Renal pelvis (tissue), 1 donor: ENCODE measurements at regions not wholly inside any gene's neighbourhood (a gene's known extent, or its start where the extent isn't known, plus 50 kb on each side); places are given as distances from the start of the nearest gene placed in this dataset.
A peak's percentile ranks its signal among the peaks of the same experiment; 100 is the strongest.
"Not testable (repeated sequence)": the region's sequence is repeated elsewhere in the genome, so short reads cannot be mapped to it uniquely, and the experiment has no call there.

ENCODE experiments used
- DNase-seq: peaks from one replicate; pipeline ENCODE4 v3.0.0-alpha.2; 2013

DNA sequence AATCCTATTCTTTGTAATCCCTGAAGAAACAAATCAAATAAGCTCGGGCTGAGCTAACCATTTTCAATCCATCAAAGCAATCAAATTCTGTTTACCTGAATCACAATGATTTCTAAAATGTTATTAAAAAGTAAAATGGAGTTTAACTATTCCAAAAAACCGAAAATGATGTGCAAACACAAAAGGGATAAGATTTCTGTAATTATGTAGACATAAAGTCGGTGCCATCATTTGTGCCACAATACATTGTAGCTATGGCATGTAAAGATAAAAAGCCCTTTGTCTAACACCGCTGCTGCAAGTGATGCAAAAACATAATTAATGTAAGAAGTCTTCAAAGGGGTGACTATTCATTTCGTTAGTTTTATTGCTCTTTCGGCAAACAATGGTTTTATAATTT, 125.1 kb upstream of the FAM204A start:
- no peak for DNase-seq

DNA sequence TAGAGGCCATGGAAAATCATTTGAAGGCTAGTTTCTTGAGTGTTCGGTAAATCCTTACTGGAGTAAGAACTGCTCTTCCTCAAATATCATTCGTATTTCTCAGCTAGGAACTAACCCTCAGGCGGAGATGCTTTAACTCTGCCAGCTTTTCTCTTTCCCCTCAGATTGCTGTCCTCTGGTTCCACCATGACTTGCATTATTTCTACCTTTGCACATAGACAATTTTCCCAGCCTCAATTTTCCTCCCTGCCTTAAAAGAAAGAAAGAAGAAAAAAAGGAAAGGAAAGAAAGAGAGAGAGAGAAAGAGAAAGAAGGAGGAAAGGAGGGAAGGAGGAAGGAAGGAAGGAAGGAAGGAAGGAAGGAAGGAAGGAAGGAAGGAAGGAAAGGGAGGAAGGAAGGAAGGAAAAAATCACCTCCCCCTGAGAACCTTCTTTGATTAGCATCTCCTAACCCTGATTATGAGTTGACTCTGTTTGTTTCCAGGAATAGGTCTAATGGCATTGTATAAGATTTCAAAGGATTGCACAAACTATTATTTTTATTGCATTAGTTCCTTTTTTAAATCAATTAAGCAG, 123.3 kb upstream of the FAM204A start:
- DNase-seq: no peak

DNA sequence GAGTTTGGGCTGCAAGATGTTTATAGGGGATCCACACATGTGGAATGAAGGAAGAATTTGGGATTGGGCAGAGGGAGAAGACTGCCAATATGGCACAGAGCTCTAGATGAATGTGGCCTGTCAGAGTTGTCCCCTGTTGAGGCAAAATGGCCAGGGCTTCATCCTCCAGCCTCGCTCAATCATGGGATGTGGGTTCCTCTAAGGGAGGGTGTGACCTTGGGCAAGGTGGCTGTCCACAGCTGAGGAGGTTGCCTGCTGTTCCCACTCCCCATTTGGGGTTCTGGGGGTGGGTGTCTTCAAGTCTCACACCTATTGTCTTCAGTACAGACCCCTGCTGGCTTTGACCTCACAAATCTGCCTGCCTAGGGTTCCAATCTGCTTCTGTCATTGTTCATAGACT, 121.6 kb upstream of the FAM204A start:
- no peak for DNase-seq

DNA sequence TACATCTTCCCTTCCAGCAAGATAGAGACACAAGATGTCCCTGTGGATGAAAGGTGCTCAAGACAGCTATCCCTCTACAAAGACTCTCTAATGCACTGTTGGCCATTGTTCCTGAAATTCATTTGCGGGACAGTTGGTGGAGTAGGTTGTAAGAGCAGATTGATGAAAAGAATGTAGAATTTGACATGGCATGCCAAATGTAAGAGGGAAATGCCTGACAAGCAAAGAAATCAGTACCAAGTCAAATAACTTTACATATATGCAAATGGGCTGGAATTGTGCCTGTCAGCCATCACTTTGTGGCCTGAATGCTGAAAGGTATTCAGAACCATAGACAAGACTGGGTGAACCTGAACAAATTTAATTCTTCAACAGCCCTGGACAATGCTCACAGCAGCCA, 120.3 kb upstream of the FAM204A start:
- DNase-seq: no peak

DNA sequence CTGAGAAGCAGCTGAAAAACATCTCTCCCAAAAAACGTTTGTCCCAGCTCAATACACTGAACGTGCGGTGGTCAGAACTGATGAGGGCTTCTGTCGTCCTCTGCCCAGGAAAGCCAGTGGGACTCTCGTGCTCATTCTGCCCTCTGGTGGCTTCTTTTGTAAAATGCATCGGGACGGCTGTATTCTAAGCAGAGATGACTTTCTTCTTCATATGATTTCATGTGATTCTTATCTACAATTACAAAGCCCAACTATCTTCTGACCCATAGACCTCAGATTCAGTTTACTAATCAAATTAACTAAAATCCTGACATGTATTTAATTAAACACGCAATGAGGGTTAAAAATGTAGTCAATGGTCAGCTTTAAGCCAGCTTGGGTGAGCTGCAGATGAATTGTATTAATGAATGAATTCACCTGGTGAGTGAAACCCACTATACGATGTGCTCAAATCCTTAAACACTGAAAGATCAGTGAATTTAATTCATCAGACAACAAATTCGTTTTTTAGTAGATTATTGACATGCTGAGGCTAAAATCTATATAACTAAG, 117.6 kb upstream of the FAM204A start:
- DNase-seq: peak; percentile 69

DNA sequence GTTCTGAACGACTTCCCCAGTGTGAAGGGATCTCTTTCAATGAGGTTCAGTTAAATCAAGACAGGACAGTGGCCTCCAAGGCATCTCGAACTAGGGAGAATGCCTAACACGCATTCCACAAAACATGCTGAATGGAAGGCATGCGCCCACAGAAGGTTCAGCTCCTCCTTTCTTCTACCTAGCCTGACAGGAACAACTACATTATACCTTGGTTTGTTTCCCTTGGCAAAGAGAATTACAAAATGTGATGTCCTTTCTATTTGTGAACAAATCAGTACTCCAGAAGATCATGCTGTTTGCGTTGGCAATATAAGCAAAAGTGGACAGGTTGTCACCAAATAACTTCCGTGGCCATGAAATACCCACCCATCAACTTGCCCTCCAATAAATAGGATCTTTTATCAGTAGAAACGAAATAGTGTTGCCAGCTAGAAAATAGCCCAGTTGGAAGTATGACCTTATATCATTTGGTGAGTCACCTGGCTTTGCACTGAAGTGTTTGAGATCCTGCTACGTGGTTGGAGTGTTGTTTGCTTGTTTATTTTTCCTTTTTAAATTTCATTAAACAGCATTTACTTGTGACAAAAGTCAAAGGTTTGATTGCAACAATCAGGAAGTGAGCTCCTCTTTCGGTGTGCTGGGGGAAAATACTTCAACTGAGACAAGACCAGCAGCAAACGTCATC, 117.0 kb upstream of the FAM204A start:
- DNase-seq: no peak

DNA sequence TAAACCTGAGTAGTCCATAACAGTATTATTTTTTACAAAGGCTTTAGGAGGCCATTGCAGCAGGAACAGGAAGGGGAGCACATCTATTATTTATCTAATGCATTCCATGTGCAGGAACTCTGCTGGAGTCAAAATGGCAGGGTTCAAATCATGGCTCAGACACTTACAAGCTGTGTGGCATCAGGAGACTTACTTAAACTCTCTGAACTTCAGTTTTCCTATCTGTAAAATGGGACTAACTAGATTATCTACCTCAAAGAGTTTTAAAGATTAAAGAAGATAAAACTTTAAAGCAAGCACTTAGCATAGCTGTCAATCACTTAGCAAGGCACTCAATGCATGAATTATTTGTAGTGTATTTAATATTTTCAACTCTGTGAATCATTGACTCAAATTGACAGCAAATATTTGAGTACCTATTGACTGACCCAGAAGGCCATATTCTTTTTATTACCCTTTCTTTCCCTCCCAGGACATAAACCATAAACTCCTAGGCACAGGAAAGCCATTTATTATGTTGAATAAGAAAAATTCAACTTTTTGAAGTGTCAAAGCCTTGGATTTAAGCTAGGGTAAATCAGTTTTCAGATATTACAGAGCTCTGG, 115.8 kb upstream of the FAM204A start:
- no peak for DNase-seq

DNA sequence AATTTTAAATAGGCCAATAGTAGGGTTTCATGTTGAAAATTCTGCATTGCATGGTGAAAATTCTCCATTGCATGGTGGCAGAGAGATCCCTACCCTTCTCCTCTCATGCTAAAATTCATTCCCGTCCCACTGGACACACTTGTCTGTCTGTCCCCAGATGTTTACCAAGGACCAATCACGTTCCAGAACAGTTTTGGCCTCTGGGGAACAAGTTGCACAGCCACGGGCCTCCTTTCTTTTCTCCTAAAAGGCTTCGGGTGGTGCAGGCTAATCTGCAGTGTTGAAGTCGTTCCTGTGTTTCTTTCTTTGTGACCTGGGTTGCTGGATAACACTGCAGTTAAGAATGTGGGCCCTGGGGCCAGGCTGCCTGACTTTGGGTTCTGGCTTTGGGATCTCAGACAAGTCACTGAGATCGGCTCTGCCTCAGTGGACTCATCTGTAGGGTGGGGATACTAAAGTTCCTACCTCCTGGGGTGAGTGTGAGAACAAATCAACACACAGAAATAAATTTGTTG, 113.1 kb upstream of the FAM204A start:
- no peak for DNase-seq

DNA sequence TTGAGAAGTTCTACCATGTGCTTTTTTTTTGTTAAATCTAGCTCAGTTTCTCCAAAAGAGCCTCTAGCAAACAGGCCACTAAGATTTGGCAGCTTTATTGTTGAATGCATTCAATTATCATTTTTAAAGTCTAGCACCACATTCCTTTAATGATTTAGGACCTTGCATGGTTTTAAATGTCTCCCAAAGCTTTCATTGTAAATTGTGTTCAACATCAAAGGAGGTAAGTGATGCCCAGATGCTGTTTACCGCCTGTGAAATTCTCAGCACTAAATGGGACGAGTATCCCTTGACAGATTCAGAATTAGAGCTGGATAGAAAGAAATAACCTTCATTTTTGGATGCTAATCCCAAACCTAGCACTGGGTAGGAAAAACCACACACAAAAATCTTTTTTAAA, 112.1 kb upstream of the FAM204A start:
- peak; percentile 41 for DNase-seq

DNA sequence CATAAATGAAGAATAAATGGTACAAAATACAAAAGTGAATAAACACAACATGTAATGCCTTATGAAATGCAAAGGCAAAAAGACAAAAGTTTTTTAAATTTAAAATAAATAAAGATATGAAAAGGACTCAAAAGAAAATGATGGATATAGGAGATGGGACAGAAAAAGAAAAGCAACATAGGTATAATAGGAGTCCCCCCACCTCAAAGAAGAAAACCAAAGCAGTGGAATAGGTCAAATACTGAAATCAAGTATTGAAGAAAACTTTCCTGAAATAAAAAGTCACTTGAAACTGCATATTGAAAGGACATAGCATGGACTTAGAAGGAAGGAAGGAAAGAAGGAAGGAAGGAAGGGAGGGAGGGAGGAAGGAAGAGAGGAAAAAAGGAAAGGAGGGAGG, 110.0 kb upstream of the FAM204A start:
- no peak for DNase-seq

DNA sequence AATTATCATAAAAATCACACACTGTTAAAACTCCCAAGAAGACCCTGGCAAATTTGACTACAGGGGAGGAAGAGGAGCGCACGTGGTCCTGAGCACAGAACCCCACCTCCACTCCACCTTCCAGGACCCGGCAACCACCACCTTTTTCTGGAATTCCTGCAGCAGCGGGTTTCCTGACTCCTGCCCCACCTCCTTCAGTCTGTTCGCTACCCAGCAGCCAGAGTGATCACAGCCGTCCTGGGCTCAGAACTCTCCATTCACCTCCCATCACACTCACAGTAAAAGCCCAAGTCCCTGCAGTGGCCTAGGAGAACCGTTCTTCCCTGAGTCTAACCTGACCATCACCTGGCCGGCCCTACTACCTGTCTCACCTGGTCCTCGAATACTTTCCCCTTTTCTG, 107.4 kb upstream of the FAM204A start:
- DNase-seq: no peak

DNA sequence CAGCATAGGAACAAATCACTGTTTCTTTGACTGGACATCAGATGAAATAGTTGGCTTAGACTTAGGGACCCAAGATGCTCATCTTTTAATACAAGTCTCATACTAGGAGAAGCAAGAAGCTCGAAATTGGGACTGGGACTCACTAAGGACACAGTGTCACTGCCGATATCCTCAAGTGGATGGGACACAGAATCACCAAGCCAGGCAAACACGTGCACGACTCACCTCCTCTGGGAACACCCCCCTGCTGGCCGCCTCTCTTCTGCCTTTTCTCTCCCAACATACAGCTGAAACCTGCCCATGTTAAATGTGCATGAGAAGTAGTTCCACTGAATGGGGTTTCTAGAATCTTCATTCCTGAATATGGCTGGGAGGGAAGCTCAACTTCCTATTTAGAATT, 106.6 kb upstream of the FAM204A start:
- DNase-seq: no peak

DNA sequence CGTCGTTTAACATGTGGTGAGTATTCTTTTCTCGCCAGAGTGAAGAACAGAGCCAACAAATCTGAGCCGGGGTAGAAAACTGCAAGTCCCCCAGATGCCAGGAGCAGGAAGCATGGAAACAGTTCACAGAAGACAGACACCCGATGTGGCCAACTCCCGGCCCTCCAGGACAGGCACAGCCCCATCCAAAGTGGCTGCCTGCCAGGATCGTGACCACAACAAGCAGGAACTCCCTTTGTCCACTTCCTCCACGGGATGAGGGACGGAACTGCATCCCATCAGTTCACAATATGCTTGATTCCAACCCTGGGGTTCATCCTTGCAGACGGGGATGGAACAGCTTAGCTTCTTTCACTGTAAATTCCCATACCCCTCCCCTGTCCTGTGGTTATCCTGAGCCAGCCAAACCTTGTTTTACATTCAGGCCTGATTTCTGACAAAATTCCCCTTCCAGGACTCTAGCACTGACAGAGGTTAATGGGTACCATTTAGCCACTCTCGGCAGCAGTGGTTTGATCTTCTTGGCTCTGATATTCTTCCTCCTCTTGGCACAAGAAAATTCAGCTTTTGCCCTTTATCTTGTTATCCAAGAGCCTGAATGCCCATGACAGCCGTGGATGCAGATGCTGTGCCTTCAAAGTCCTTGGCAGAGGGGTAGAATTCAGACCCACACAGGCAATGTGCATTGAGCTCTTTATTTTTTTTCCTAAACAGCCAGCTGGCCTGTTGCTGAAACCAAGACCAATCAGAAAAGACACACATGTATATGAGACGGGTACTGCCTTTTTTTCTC, 105.5 kb upstream of the FAM204A start:
- DNase-seq: no peak

DNA sequence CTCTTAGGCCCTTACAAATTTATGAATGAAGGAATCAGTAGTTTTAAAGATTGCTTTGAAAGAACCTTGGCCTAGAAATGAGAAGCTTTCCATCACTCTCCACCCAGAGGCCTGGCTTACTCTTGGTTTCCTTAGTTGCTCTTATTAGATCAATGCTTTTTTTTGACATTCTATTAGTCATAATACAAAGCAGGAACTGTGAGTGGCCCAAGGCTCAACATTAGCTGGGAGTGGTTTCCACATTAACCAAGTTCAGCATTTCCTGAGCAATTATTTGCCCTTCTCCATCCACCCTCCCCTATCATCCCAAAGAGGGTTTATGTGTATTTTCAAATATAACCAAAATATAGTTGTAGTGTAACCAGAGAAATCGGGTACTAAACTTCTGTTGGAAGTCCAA, 103.4 kb upstream of the FAM204A start:
- no peak for DNase-seq

DNA sequence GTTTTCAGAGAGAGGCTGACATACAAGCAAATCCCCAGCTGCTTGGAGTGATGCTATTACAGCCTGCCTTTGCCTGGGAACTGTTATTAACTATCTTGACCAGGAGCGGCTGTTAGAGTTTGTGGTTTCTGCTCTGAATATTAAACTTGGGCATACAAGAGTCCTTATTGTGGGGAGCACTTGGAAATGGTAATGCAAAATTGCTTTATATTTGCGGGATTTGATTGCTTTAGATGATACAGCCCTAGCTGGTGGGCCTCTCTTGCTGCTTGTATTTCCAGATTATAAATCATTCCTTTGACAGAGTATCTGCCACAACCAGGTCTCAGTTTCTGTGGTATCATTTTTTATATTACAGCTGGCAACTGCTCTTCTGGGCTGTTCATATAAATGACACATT, 101.9 kb upstream of the FAM204A start:
- DNase-seq: no peak

DNA sequence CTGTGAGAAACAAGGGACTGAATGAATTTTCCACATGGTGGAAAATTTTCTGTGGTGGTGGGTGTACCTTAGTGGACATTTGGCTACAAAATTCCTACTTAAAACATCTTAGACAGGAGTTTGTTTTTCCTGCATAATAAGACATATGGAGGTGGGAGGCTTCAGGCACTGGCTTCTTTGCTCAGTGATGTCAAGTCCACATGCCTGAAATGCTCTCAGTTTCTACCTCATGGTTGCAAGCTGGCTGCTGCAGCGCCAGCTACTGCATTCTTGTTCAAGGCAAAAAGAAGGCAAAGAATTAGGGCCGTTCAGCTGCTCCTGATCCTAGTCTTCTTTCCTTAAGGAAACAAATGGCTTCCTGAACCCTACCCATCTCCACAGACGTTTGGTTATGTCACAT, 99.9 kb upstream of the FAM204A start:
- DNase-seq: no peak

DNA sequence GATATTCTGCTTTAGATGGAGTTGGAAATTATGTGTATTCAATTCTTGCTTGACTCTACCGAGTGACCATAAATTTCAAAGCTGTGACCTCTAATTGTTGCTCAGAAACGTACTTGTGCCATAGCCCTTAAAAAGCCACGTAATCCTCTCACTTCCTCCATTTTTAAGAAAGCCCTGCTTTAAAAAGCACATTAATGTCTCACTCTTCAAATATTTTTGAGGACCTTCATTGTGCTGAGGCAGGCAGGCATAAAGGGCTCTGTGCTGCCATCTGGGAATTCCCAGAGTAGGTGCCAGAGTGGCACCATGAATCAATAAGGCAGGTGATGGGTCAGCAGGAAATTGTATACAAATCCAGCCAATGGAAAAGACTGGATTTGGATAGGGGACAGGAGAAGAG, 97.7 kb upstream of the FAM204A start:
- DNase-seq: no peak

DNA sequence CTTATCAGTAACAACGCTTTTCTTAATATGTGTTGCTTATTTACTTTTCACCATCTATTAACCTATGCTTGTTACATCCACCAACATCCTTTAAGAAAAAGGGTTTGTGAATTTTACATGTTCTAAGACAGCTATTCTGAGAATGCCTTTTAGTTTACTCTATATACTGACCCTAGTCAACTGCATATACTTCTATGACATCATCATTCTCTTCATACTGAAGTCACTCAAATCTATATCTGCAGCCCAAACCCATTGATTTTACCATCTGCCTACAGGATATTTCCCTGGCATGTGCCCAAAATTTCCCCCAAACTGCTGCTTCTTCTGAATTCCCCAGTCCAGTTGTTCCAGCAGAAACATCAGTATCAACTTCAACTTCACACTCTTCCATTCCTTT, 94.6 kb upstream of the FAM204A start:
- no peak for DNase-seq

DNA sequence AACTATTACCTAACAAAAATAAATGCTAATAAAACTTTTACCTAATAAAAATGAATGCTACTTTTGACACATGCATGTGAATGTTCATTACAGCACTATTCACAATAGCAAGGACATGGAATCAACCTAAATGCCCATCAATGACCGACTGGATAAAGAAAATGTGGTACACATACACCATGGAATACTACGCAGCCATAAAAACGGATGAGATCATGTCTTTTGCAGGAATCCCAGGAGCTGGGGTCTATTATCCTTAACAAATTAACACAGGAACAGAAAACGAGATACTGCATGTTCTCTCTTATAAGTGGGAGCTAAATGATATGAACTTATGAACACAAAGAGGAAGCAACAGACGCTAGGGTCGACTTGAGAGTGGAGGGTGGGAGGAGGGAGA, 88.1 kb upstream of the FAM204A start:
- DNase-seq: no peak

DNA sequence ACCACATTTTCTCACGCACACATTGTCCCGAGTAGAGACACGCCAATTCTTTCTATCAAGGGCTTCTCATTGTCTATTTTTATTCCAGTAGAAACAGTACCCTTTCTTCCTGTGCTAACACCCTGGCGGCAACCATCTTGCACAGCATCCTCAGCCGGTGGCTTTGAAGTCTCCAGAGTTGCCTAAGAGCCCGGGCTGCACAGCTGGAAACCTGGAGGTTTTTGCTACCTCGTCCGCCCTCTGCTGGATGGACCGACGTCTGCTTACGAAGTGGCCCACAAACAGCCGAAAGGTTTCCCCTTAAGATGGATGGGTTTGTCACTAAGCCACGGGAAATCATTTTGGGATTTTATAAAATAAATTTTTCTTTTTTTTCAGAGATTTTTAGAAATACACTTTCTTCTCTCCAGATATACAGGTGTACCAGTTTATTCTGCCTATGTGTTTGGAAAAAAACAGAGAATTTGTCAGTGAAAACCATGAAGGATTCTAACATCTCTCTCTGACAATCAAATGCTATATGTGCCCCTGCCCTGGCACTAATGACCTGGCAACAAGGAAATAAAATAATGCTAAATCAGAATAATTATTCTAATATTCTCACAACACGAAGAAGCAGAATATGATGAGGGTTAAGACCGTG, 81.8 kb upstream of the FAM204A start:
- peak; percentile 88 for DNase-seq

DNA sequence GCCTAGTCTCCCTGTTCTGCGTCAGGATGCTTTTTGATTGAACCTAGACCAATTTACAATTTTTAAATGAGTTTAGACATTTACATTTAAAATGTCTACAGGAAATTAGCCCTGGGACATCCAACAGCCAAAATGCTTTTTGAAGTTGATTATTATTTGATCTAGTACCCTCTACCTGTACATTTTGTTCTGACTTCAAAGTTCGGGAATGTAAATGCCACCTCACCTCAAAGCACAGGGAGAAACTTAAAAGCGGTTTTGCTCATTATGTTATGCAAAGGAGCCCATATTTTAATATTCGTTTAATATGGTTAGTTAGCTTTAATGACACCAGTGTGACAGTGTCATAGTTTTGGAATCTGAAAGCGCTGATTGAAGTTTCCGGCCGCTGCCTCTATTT, 80.1 kb upstream of the FAM204A start:
- DNase-seq: no peak

DNA sequence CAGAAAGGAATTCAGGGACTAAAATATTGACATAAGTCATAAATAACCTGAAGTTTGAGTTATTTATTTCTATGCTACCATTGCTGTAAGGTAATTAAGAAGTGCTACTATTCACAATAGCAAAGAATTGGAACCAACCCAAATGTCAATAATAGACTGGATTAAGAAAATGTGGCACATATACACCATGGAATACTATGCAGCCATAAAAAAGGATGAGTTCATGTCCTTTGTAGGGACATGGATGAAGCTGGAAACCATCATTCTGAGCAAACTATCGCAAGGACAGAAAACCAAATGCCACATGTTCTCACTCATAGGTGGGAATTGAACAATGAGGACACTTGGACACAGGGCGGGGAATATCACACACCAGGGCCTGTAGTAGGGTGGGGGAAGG, 77.9 kb upstream of the FAM204A start:
- not testable (repeated sequence) for DNase-seq
